ENCODE measurements at regions not wholly inside any gene's neighbourhood (a gene's known extent, or its start where the extent isn't known, plus 50 kb on each side); places are given as distances from the start of the nearest gene placed in this dataset.

- TF ChIP-seq EP300 (IDR thresholded peaks at IDR 0.05) (no peak), CTCF (IDR thresholded peaks at IDR 0.05) (no peak), POLR2A (IDR thresholded peaks at IDR 0.05) (no peak)
Observed at GRCh38 chr6:18567380-18567779, 180.2 kb downstream of the RNF144B start.

All from sigmoid colon (tissue), 4 donors.